ENCODE measurements at regions not wholly inside any gene's neighbourhood (a gene's known extent, or its start where the extent isn't known, plus 50 kb on each side); places are given as distances from the start of the nearest gene placed in this dataset.

DNA sequence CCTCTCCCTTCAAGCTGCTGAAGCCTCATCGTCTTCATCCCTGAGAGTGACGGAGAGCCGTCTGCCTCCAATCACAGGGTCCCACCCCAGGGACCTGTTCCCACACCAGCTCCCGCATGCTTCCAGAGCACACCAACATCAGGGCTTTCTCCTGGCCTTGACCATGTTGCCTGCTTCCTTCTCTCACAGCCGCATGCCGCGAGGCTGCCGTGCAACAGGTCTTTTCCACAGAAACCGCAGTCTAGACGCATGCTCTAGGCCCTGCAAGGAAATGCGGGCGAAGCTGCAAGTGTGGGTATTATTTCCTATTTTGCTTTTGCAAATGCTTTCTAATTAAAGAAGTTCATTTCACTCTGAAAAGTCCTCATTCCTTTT is 277.8 kb downstream of the EIPR1 start:
- no peak for ATAC-seq
- TF ChIP-seq, protein P1, sequence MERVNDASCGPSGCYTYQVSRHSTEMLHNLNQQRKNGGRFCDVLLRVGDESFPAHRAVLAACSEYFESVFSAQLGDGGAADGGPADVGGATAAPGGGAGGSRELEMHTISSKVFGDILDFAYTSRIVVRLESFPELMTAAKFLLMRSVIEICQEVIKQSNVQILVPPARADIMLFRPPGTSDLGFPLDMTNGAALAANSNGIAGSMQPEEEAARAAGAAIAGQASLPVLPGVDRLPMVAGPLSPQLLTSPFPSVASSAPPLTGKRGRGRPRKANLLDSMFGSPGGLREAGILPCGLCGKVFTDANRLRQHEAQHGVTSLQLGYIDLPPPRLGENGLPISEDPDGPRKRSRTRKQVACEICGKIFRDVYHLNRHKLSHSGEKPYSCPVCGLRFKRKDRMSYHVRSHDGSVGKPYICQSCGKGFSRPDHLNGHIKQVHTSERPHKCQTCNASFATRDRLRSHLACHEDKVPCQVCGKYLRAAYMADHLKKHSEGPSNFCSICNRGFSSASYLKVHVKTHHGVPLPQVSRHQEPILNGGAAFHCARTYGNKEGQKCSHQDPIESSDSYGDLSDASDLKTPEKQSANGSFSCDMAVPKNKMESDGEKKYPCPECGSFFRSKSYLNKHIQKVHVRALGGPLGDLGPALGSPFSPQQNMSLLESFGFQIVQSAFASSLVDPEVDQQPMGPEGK (CRISPR knock-in tag; IDR thresholded peaks at IDR 0.05; ENCODE audit: borderline replicate concordance) = no peak
- TF ChIP-seq SNAI2 (CRISPR knock-in tag; IDR thresholded peaks at IDR 0.05) (no peak), ZNF565 (CRISPR knock-in tag; conservative IDR thresholded peaks at IDR 0.05; ENCODE audit: low read depth) (no peak), RARB (CRISPR knock-in tag; IDR thresholded peaks at IDR 0.05) (no peak), BACH2 (CRISPR knock-in tag; IDR thresholded peaks at IDR 0.05; ENCODE audit: borderline replicate concordance) (no peak), TCF4 (CRISPR knock-in tag; IDR thresholded peaks at IDR 0.05; ENCODE audit: borderline replicate concordance) (no peak), ZFP30 (CRISPR knock-in tag; IDR thresholded peaks at IDR 0.05) (no peak), ZFP3 (CRISPR knock-in tag; IDR thresholded peaks at IDR 0.05) (no peak), ZNF70 (CRISPR knock-in tag; IDR thresholded peaks at IDR 0.05) (no peak), ESRRG (CRISPR knock-in tag; IDR thresholded peaks at IDR 0.05) (no peak), ZNF8 (CRISPR knock-in tag; IDR thresholded peaks at IDR 0.05) (no peak), PPARA (CRISPR knock-in tag; IDR thresholded peaks at IDR 0.05; ENCODE audit: borderline replicate concordance) (no peak)
- TF ChIP-seq, protein P2, sequence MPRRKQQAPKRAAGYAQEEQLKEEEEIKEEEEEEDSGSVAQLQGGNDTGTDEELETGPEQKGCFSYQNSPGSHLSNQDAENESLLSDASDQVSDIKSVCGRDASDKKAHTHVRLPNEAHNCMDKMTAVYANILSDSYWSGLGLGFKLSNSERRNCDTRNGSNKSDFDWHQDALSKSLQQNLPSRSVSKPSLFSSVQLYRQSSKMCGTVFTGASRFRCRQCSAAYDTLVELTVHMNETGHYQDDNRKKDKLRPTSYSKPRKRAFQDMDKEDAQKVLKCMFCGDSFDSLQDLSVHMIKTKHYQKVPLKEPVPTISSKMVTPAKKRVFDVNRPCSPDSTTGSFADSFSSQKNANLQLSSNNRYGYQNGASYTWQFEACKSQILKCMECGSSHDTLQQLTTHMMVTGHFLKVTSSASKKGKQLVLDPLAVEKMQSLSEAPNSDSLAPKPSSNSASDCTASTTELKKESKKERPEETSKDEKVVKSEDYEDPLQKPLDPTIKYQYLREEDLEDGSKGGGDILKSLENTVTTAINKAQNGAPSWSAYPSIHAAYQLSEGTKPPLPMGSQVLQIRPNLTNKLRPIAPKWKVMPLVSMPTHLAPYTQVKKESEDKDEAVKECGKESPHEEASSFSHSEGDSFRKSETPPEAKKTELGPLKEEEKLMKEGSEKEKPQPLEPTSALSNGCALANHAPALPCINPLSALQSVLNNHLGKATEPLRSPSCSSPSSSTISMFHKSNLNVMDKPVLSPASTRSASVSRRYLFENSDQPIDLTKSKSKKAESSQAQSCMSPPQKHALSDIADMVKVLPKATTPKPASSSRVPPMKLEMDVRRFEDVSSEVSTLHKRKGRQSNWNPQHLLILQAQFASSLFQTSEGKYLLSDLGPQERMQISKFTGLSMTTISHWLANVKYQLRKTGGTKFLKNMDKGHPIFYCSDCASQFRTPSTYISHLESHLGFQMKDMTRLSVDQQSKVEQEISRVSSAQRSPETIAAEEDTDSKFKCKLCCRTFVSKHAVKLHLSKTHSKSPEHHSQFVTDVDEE (CRISPR knock-in tag; IDR thresholded peaks at IDR 0.05) = no peak

DNA sequence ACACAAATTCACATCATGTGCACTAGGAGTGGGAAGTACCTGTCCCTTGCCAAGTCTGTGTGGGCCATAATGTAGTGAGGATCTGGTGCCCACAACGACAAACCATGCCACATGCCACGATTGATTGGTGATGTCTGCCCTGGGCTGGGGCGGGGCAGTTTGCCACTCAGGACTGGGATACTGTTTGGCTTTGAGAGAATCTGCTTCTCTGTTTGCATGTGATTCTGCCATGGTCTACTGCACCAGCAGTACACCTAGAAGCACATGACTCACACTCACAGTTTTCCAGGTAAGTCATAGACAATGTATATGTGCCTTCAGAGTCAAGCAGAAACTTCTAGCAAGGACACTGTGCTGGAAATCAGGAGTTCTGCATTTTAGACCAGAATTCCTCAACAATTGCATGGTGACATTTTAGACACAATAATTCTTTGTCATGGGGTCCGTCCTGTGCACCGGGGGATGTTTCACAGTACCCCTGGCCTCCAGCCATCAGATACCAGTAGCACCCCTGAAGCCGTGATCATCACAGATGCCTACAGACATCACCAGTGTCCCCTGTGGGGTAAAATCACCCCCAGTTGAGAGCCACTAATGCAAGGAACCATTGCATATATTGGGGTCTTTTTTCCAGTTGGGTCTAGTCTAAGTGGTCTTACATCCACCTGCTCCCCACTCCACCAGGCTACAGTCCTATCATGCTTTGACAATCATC is 278.3 kb downstream of the EIPR1 start:
- no peak for ATAC-seq

DNA sequence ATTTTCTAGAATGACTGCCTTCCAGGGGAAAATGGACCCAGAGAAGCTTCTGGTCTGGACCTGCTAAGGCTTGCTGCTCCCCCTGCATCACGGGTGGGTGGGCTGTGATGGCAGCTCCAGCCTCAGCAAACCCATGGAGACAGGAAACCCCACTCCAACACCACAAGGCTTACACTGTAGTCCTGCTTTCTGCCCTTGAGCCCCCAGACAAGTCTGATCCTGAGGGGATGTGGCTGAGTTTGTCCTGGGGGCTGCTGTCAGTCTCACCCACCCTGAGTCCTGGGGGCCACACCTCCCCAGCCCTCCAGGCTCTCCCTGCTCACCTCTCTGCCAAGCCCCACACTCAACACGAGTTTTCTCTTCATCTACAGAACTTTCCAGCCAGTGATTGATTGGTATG is 279.4 kb downstream of the EIPR1 start:
- no peak for ATAC-seq
- TF ChIP-seq BACH2 (CRISPR knock-in tag; IDR thresholded peaks at IDR 0.05; ENCODE audit: borderline replicate concordance) = no peak
- no peak for TF ChIP-seq TOX (CRISPR knock-in tag; IDR thresholded peaks at IDR 0.05; ENCODE audit: borderline replicate concordance)
- TF ChIP-seq ZC3H10 (CRISPR knock-in tag; IDR thresholded peaks at IDR 0.05) = no peak
- no peak for TF ChIP-seq PPARA (CRISPR knock-in tag; IDR thresholded peaks at IDR 0.05; ENCODE audit: borderline replicate concordance)
- TF ChIP-seq ZNF70 (CRISPR knock-in tag; IDR thresholded peaks at IDR 0.05) = no peak
- no peak for TF ChIP-seq ZNF8 (CRISPR knock-in tag; IDR thresholded peaks at IDR 0.05)
- no peak for TF ChIP-seq TCF4 (CRISPR knock-in tag; IDR thresholded peaks at IDR 0.05; ENCODE audit: borderline replicate concordance)
- no peak for TF ChIP-seq GLIS3 (CRISPR knock-in tag; IDR thresholded peaks at IDR 0.05)
- no peak for TF ChIP-seq ISL1 (CRISPR knock-in tag; IDR thresholded peaks at IDR 0.05)
- TF ChIP-seq ZNF565 (CRISPR knock-in tag; conservative IDR thresholded peaks at IDR 0.05; ENCODE audit: low read depth) = no peak
- TF ChIP-seq ZFP3 (CRISPR knock-in tag; IDR thresholded peaks at IDR 0.05) = no peak
- TF ChIP-seq, protein P3, sequence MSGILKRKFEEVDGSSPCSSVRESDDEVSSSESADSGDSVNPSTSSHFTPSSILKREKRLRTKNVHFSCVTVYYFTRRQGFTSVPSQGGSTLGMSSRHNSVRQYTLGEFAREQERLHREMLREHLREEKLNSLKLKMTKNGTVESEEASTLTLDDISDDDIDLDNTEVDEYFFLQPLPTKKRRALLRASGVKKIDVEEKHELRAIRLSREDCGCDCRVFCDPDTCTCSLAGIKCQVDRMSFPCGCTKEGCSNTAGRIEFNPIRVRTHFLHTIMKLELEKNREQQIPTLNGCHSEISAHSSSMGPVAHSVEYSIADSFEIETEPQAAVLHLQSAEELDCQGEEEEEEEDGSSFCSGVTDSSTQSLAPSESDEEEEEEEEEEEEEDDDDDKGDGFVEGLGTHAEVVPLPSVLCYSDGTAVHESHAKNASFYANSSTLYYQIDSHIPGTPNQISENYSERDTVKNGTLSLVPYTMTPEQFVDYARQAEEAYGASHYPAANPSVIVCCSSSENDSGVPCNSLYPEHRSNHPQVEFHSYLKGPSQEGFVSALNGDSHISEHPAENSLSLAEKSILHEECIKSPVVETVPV (CRISPR knock-in tag; IDR thresholded peaks at IDR 0.05) = no peak
- TF ChIP-seq, protein P4, sequence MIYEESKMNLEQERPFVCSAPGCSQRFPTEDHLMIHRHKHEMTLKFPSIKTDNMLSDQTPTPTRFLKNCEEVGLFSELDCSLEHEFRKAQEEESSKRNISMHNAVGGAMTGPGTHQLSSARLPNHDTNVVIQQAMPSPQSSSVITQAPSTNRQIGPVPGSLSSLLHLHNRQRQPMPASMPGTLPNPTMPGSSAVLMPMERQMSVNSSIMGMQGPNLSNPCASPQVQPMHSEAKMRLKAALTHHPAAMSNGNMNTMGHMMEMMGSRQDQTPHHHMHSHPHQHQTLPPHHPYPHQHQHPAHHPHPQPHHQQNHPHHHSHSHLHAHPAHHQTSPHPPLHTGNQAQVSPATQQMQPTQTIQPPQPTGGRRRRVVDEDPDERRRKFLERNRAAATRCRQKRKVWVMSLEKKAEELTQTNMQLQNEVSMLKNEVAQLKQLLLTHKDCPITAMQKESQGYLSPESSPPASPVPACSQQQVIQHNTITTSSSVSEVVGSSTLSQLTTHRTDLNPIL (CRISPR knock-in tag; IDR thresholded peaks at IDR 0.05; ENCODE audit: low read depth) = no peak
- TF ChIP-seq RARB (CRISPR knock-in tag; IDR thresholded peaks at IDR 0.05) = no peak

More for the DNA sequence above, 278.3 kb downstream of the EIPR1 start:
- TF ChIP-seq, protein P4 (CRISPR knock-in tag; IDR thresholded peaks at IDR 0.05; ENCODE audit: low read depth) = no peak
- TF ChIP-seq ZFP30 (CRISPR knock-in tag; IDR thresholded peaks at IDR 0.05) = no peak
- TF ChIP-seq, protein P1 (CRISPR knock-in tag; IDR thresholded peaks at IDR 0.05; ENCODE audit: borderline replicate concordance) = no peak
- no peak for TF ChIP-seq SNAI2 (CRISPR knock-in tag; IDR thresholded peaks at IDR 0.05)
- no peak for TF ChIP-seq ARNTL (CRISPR knock-in tag; IDR thresholded peaks at IDR 0.05; ENCODE audit: borderline replicate concordance, low read depth)
- no peak for TF ChIP-seq OSR1 (CRISPR knock-in tag; IDR thresholded peaks at IDR 0.05)
- TF ChIP-seq RARB (CRISPR knock-in tag; IDR thresholded peaks at IDR 0.05) = no peak
- no peak for TF ChIP-seq CSDC2 (CRISPR knock-in tag; IDR thresholded peaks at IDR 0.05)

Measured in SK-N-SH treated with all-trans-retinoic acid at 6 μM for 48 hours (cell line).